T-cell (primary cell): ENCODE measurements at regions not wholly inside any gene's neighbourhood (a gene's known extent, or its start where the extent isn't known, plus 50 kb on each side); places are given as distances from the start of the nearest gene placed in this dataset.
A peak's percentile ranks its signal among the peaks of the same experiment; 100 is the strongest.
"Not testable (repeated sequence)": the region's sequence is repeated elsewhere in the genome, so short reads cannot be mapped to it uniquely, and the experiment has no call there.

Experiments
- ATAC-seq, 4 experiments: fragments of 200-7000 bp in 3 of 4; fragments of 150-1000 bp in 1 of 4; cut with Tn5 transposase; replicated peaks in 1 of 4; 1 replicate in 3 of 4; 2 replicates in 1 of 4; pipeline ENCODE4 v1.10.0; 2021; ENCODE audit warnings: moderate library complexity in 3 of 4, mild to moderate bottlenecking in 2 of 4, moderate number of reproducible peaks in 1 of 4
- CTCF ChIA-PET, 2 donors: fragments of 300-600 bp; sonication (Branson Sonifier 250); formaldehyde crosslinking; loops; one replicate each; lab custom pipeline; 2022; ENCODE audit warnings: antibody characterized with exemption in 2 of 2; lab: Charles Lee
- POLR2A ChIA-PET, 2 donors: fragments of 300-600 bp; sonication (Branson Sonifier 250); formaldehyde crosslinking; loops; one replicate each; lab custom pipeline; 2022; ENCODE audit warnings: antibody characterized with exemption in 2 of 2; lab: Charles Lee
- DNase-seq, 35 experiments: peaks; one replicate each; pipeline versions ENCODE4 v3.0.0 to v3.0.0-alpha.2; 2013 to 2023
- H3K27ac ChIP-seq: one replicate; pipeline ENCODE4 v1.5.1; 2013; ENCODE audit warnings: low read length
- H3K27me3 ChIP-seq, 2 experiments: replicated peaks in 1 of 2; 1 replicate in 1 of 2; 2 replicates in 1 of 2; pipeline versions ENCODE4 v1.6.1 to v1.7.0; 2013; ENCODE audit warnings: low read length in 1 of 2, mixed read lengths in 1 of 2; ENCODE audit not compliant: control insufficient read depth in 2 of 2, insufficient read depth in 2 of 2; ENCODE audit errors: extremely low read depth in 1 of 2
- H3K36me3 ChIP-seq, 2 donors: 1 replicate in 1 of 2; 2 replicates in 1 of 2; pipeline versions ENCODE4 v1.6.1 to v1.7.0; 2013; ENCODE audit warnings: low read length in 1 of 2; ENCODE audit not compliant: control insufficient read depth in 2 of 2, insufficient read depth in 1 of 2; ENCODE audit errors: extremely low read depth in 1 of 2
- H3K4me1 ChIP-seq, 2 experiments: 1 replicate in 1 of 2; 2 replicates in 1 of 2; pipeline versions ENCODE4 v1.6.1 to v1.7.0; 2013; ENCODE audit warnings: low read length in 2 of 2, mixed read lengths in 1 of 2; ENCODE audit not compliant: insufficient read depth in 2 of 2, control insufficient read depth in 1 of 2; ENCODE audit errors: extremely low read depth in 1 of 2
- H3K4me3 ChIP-seq, 2 donors: 1 replicate in 1 of 2; 2 replicates in 1 of 2; pipeline versions ENCODE4 v1.5.1 to v1.7.0; 2013; ENCODE audit warnings: mild to moderate bottlenecking in 2 of 2, low read length in 1 of 2, moderate library complexity in 1 of 2; ENCODE audit not compliant: control insufficient read depth in 1 of 2; ENCODE audit errors: extremely low read depth in 1 of 2
- H3K9me3 ChIP-seq: 2 replicates; pipeline ENCODE4 v1.7.0; 2013
- H3K27ac Mint-ChIP-seq, 2 donors: one replicate each; pipeline ENCODE4 v1.8.0; 2020 to 2021; ENCODE audit warnings: mild to moderate bottlenecking in 2 of 2, mixed read lengths in 2 of 2
- H3K27me3 Mint-ChIP-seq, 2 donors: one replicate each; pipeline ENCODE4 v1.8.0; 2021 to 2022; ENCODE audit warnings: mixed read lengths in 2 of 2
- H3K36me3 Mint-ChIP-seq: one replicate; pipeline ENCODE4 v1.8.0; 2021; ENCODE audit warnings: mixed read lengths
- H3K4me1 Mint-ChIP-seq, 3 donors: one replicate each; pipeline ENCODE4 v1.8.0; 2020 to 2022; ENCODE audit warnings: mixed read lengths in 3 of 3, mild to moderate bottlenecking in 1 of 3
- H3K4me3 Mint-ChIP-seq, 3 donors: one replicate each; pipeline ENCODE4 v1.8.0; 2020 to 2022; ENCODE audit warnings: mild to moderate bottlenecking in 3 of 3, mixed read lengths in 3 of 3, moderate library complexity in 3 of 3
- H3K9me3 Mint-ChIP-seq, 3 donors: one replicate each; pipeline ENCODE4 v1.8.0; 2020 to 2022; ENCODE audit warnings: mixed read lengths in 3 of 3
- WGBS: methylation state at CpG from one replicate; pipeline ENCODE4 v1.1.5; 2013; ENCODE audit warnings: missing lambda C conversion rate; ENCODE audit not compliant: insufficient coverage; 5-methylcytosine and 5-hydroxymethylcytosine counted together

DNA sequence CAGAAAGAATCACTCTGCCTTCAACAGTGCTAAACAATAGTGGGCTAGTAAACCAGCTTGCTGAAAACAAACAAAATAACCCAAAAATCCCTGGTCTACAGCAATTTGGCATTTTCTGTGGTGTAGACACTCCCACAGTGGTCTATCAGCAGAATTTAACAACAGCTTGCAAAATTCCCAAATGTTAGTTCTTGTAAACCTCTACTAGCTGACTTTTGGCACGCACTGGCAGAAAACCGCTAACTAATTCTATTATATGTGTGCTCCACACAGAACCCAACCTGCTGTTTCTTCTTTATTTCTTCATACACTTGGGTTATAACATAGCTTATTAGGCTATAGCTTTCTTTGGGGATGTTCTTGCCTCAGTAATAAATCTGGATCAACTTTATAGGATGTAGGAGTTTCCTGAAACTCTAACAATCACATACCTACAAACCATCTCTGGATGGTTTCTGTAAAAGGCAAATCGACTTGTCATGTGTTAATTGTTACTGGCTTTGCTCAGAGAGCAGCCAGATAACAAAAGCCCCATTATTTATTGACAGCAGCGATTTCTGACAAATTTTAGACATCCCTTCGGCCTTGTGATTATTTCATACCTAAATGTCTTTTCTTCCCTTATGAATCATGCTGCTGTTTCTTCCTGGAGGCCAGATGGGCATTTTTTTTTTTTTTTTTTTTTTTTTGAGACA lies 82.7 kb upstream of the NAA35 start:
- POLR2A ChIA-PET: no interaction called here
- no peak overlapping the region for H3K4me3 Mint-ChIP-seq
- no CpG with 5 or more reads among the region's 5 CpGs for WGBS

DNA sequence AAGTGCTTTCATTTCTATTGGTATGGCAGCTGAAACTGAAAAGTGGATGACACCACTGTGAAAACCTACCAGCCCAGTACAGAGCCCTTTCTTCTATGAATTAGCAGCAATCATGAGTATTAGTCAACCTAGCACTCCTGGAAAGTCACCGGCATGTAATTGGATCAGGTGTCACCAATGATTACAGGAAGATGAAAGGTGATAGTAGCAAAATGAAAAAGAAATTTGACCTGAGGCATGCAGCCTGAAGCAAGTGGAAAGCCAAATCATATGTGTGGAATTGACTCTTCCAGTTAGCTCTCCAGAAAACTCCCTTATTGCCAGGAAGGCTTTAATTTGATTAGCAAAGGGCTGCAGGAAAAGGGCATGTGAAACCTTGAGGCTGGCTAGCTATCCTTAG lies 81.2 kb upstream of the NAA35 start:
- DNase-seq: no peak
- H3K27me3 ChIP-seq: no peaks in the 10 kb centered on the region
- Mint-ChIP-seq H3K4me1 (no peaks in the 10 kb centered on the region), H3K4me3 (no peak overlapping the region), H3K36me3 (peaks cover 42% of the 10 kb centered on the region), H3K27ac (no peak overlapping the region), H3K27me3 (no peaks in the 10 kb centered on the region), H3K9me3 (peaks cover 0 to 4% (median 3%) of the 10 kb centered on the region in 3 donors)
- no peaks in the 10 kb centered on the region for H3K36me3 ChIP-seq
- H3K27ac ChIP-seq: no peak overlapping the region
- ChIA-PET CTCF (no interaction called here), POLR2A (no interaction called here)
- no peaks in the 10 kb centered on the region for H3K4me1 ChIP-seq
- no peak overlapping the region for H3K4me3 ChIP-seq
- ATAC-seq: no peak
- WGBS: no CpG with 5 or more reads among the region's 1 CpG
- H3K9me3 ChIP-seq: no peaks in the 10 kb centered on the region

More for the DNA sequence above, 82.7 kb upstream of the NAA35 start:
- Histone ChIP-seq H3K4me3 (no peak overlapping the region), H3K9me3 (no peaks in the 10 kb centered on the region), H3K36me3 (no peaks in the 10 kb centered on the region), H3K4me1 (no peaks in the 10 kb centered on the region), H3K27ac (no peak overlapping the region), H3K27me3 (no peaks in the 10 kb centered on the region)
- DNase-seq (no peak), ATAC-seq (no peak)
- Mint-ChIP-seq H3K27ac (no peak overlapping the region), H3K27me3 (no peaks in the 10 kb centered on the region), H3K4me1 (no peaks in the 10 kb centered on the region), H3K9me3 (peaks cover 0 to 2% (median 0%) of the 10 kb centered on the region in 3 donors), H3K36me3 (peaks cover 35% of the 10 kb centered on the region)
- CTCF ChIA-PET: interaction anchor here (0.6 to 0.9 kb wide), 2 partner anchors 50 to 163 kb away, joined by 3 to 6 read pairs; no protein-coding TSS in a partner anchor

DNA sequence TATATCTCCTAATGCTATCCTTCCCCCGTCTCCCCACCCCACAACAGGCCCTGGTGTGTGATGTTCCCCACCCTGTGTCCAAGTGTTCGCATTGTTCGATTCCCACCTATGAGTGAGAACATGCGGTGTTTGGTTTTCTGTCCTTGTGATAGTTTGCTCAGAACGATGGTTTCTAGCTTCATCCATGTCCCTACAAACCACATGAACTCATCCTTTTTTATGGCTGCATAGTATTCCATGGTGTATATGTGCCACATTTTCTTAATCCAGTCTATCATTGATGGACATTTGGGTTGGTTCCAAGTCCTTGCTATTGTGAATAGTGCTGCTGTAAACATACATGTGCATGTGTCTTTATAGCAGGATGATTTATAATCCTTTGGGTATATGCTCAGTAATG lies 79.1 kb upstream of the NAA35 start:
- ATAC-seq, H3K4me1 ChIP-seq, CTCF ChIA-PET, H3K27me3 ChIP-seq, H3K27me3 Mint-ChIP-seq, H3K27ac ChIP-seq, H3K36me3 ChIP-seq, DNase-seq, H3K4me3 Mint-ChIP-seq, H3K27ac Mint-ChIP-seq, POLR2A ChIA-PET, H3K4me3 ChIP-seq, H3K9me3 ChIP-seq, H3K4me1 Mint-ChIP-seq: not testable (repeated sequence)
- H3K36me3 Mint-ChIP-seq: peaks cover 50% of the 10 kb centered on the region
- H3K9me3 Mint-ChIP-seq: peaks cover 9 to 22% (median 16%) of the 10 kb centered on the region in 3 donors
- WGBS: no CpG with 5 or more reads among the region's 5 CpGs

DNA sequence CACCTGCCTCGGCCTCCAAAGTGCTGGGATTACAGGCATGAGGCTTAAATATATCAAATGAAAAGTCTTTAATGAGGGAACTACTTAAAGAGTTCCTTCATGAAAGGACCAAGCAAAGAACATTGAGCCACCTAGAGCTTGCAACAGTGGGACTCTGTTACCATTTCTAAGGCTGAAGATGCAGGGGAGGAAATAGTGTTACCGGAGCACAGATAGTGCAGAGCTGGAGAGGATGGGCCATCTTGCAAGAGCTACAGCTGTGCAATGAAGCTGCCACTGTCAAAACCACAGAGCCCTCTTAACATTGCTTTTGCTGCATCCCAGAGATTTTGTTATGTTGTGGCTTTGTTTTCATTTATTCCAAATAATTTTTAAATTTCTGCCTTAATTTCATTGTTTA lies 77.1 kb upstream of the NAA35 start:
- CTCF ChIA-PET: no interaction called here
- Mint-ChIP-seq H3K27me3 (no peaks in the 10 kb centered on the region), H3K27ac (no peak overlapping the region), H3K36me3 (peaks cover 40% of the 10 kb centered on the region), H3K9me3 (peaks cover 9 to 22% (median 16%) of the 10 kb centered on the region in 3 donors), H3K4me1 (no peaks in the 10 kb centered on the region), H3K4me3 (no peak overlapping the region)
- no peaks in the 10 kb centered on the region for H3K27me3 ChIP-seq
- no peaks in the 10 kb centered on the region for H3K36me3 ChIP-seq
- no peak overlapping the region for H3K27ac ChIP-seq
- POLR2A ChIA-PET: no interaction called here
- no peaks in the 10 kb centered on the region for H3K9me3 ChIP-seq
- H3K4me1 ChIP-seq: no peaks in the 10 kb centered on the region
- H3K4me3 ChIP-seq: no peak overlapping the region
- DNase-seq (no peak), ATAC-seq (no peak)
- WGBS: no CpG with 5 or more reads among the region's 2 CpGs

GRCh38 chr9:85871008-85871407 lies 69.9 kb upstream of the NAA35 start:
- peak in 1 of 35 experiments; percentile 14 for DNase-seq
- no CpG with 5 or more reads among the region's 2 CpGs for WGBS

DNA sequence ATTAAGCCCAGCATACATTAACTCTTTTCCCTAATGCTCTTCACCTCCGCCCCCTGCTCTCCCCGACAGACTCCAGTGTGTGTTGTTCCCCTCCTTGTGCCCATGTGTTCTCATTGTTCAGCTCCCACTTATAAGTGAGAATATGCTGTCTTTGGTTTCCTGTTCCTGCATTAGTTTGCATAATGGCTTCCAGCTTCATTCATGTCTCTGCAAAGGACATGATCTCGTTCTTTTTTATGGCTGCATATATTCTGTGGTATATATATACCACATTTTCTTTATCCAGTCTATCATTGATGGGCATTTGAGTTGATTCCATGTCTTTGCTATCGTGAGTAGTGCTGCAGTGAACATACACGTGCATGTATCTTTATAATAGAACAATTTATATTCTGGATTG lies 69.3 kb upstream of the NAA35 start:
- H3K4me1 Mint-ChIP-seq: peaks cover 0 to 11% (median 6%) of the 10 kb centered on the region in 3 donors
- H3K9me3 Mint-ChIP-seq, H3K27me3 Mint-ChIP-seq, ATAC-seq, H3K4me3 Mint-ChIP-seq, CTCF ChIA-PET, H3K4me1 ChIP-seq, H3K27ac ChIP-seq, POLR2A ChIA-PET, H3K36me3 ChIP-seq, H3K27ac Mint-ChIP-seq, H3K36me3 Mint-ChIP-seq, H3K27me3 ChIP-seq, H3K4me3 ChIP-seq, H3K9me3 ChIP-seq, DNase-seq: not testable (repeated sequence)
- WGBS: no CpG with 5 or more reads among the region's 5 CpGs

More at GRCh38 chr9:85871008-85871407, 69.9 kb upstream of the NAA35 start:
- CTCF ChIA-PET: no interaction called here
- no peaks in the 10 kb centered on the region for H3K36me3 ChIP-seq
- H3K36me3 Mint-ChIP-seq: peaks cover 3% of the 10 kb centered on the region
- no peaks in the 10 kb centered on the region for H3K27me3 Mint-ChIP-seq
- H3K4me3 Mint-ChIP-seq: no peak overlapping the region
- no peak overlapping the region for H3K27ac ChIP-seq
- POLR2A ChIA-PET: no interaction called here
- H3K4me1 Mint-ChIP-seq: peaks cover 0 to 11% (median 6%) of the 10 kb centered on the region in 3 donors
- no peaks in the 10 kb centered on the region for H3K27me3 ChIP-seq
- H3K4me1 ChIP-seq: peaks cover 0 to 10% of the 10 kb centered on the region in 2 experiments
- no peak overlapping the region for H3K27ac Mint-ChIP-seq
- no peaks in the 10 kb centered on the region for H3K9me3 ChIP-seq
- peaks cover 5 to 7% (median 7%) of the 10 kb centered on the region in 3 donors for H3K9me3 Mint-ChIP-seq
- H3K4me3 ChIP-seq: no peak overlapping the region
- no peak for ATAC-seq
